ENCODE measurements at regions not wholly inside any gene's neighbourhood (a gene's known extent, or its start where the extent isn't known, plus 50 kb on each side); places are given as distances from the start of the nearest gene placed in this dataset.

DNA sequence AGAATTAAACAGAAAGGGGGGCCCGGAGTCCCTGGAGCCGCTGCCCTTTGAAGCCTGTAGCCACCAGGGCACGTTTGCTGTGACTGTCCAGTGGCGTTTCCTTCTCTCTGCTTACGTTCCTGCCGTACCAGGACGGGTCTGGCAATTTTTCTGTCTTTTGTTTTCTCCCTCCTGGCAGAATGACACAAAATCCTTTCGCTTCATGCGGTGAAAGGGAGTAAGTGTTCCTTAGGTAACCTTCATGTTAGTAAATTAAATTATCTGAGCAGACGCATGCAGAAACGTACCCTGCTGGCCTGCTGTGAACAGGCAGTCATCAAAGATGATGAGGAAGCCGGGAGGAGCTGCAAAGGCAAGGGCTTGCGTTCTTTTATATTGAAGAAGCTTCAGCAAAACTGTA is 299.3 kb upstream of the ARGLU1 start:
- TF ChIP-seq POLR2A (IDR thresholded peaks at IDR 0.05): no peak
- TF ChIP-seq, protein P1, sequence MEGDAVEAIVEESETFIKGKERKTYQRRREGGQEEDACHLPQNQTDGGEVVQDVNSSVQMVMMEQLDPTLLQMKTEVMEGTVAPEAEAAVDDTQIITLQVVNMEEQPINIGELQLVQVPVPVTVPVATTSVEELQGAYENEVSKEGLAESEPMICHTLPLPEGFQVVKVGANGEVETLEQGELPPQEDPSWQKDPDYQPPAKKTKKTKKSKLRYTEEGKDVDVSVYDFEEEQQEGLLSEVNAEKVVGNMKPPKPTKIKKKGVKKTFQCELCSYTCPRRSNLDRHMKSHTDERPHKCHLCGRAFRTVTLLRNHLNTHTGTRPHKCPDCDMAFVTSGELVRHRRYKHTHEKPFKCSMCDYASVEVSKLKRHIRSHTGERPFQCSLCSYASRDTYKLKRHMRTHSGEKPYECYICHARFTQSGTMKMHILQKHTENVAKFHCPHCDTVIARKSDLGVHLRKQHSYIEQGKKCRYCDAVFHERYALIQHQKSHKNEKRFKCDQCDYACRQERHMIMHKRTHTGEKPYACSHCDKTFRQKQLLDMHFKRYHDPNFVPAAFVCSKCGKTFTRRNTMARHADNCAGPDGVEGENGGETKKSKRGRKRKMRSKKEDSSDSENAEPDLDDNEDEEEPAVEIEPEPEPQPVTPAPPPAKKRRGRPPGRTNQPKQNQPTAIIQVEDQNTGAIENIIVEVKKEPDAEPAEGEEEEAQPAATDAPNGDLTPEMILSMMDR (IDR thresholded peaks at IDR 0.05): no peak
